PC-3 (cell line): ENCODE measurements at regions not wholly inside any gene's neighbourhood (a gene's known extent, or its start where the extent isn't known, plus 50 kb on each side); places are given as distances from the start of the nearest gene placed in this dataset.

Experiments
- CTCF ChIP-seq: fragments of 300-600 bp; sonication (generic); conservative IDR thresholded peaks from 2 replicates; pipeline ENCODE4 v1.5.1; 2017; ENCODE audit warnings: antibody characterized with exemption, low read depth, mild to moderate bottlenecking, low read length
- EZH2 ChIP-seq: fragments of 300-600 bp; sonication (generic); IDR thresholded peaks from one replicate; pipeline ENCODE4 v1.6.1; 2017; ENCODE audit warnings: antibody characterized with exemption, mild to moderate bottlenecking, low read length; ENCODE audit not compliant: unreplicated experiment
- EZH2phosphoT487 ChIP-seq: fragments of 300-600 bp; sonication (generic); IDR thresholded peaks from 2 replicates; pipeline ENCODE4 v1.6.1; 2018; ENCODE audit warnings: mild to moderate bottlenecking, antibody characterized with exemption, low read length, borderline replicate concordance

- TF ChIP-seq CTCF = no peak
- TF ChIP-seq EZH2 = no peak
- no peak for TF ChIP-seq EZH2phosphoT487
Measured at GRCh38 chr19:28404472-28404871, 808.5 kb downstream of the UQCRFS1 start.
